GM04503 (cell line): ENCODE measurements at regions not wholly inside any gene's neighbourhood (a gene's known extent, or its start where the extent isn't known, plus 50 kb on each side); places are given as distances from the start of the nearest gene placed in this dataset.
"Not testable (repeated sequence)": the region's sequence is repeated elsewhere in the genome, so short reads cannot be mapped to it uniquely, and the experiment has no call there.

Experiments used
- DNase-seq: peaks from one replicate; pipeline ENCODE4 v3.0.0-alpha.2; 2012; ENCODE audit warnings: low read depth

GRCh38 chr5:13045897-13046551 is 898.5 kb downstream of the DNAH5 start:
- no peak for DNase-seq

DNA sequence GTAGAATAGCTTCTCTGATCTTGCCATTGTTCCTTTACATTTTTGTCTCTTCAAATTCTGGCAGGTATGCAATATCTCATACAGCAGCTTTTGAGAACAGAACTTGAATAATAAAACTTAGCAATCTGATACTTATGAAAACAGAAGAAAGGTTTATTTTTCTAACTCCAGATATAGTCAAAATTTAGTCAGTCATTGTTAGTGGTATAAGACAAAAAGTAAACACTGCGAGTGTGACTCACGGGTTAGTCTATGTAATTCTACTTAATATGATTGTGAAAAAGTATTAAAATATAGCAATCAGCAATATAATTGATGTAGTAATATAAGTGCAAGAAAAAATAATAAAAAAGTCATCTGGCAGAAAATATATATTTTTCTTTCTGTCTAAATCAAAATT is 910.4 kb downstream of the DNAH5 start:
- no peak for DNase-seq

DNA sequence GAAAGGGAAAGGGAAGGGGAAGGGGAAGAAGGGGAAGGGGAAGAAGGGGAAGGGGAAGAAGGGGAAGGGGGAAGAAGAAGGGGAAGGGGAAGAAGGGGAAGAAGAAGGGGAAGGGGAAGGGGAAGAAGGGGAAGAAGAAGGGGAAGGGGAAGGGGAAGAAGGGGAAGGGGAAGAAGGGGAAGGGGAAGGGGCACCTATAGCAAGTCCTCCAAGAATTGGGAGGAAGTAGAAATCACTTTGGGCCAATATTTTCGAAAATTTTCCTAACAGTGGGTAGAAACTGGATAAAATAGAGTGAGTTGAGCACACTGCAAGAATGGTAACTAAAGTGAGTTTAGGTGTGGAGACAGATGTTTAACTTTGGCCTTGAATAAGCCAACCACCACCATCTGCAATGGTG is 915.3 kb downstream of the DNAH5 start:
- DNase-seq = no peak

DNA sequence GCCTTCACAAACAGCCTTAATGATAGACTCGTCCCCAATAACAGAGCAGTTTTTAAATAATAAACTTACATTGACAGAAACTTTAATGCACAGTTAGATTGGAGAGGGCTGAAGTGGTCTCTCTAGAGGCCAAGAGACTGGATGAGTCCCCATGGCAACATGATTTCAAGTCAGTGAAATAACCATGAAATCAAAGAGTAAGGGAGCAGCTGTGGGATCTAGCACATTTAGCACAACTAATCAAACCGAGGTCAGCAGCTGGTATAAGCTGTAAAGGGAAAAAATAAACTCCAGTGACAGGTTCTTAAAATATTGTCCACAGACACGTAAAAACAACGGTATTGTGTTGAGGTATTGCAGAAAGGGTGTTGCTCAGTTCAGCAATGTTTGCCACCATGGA is 916.6 kb downstream of the DNAH5 start:
- no peak for DNase-seq

- DNase-seq = no peak
These were observed 924.8 kb downstream of the DNAH5 start for GRCh38 chr5:13019729-13020128.

GRCh38 chr5:13003457-13003856 is 941.0 kb downstream of the DNAH5 start:
- DNase-seq = no peak

DNA sequence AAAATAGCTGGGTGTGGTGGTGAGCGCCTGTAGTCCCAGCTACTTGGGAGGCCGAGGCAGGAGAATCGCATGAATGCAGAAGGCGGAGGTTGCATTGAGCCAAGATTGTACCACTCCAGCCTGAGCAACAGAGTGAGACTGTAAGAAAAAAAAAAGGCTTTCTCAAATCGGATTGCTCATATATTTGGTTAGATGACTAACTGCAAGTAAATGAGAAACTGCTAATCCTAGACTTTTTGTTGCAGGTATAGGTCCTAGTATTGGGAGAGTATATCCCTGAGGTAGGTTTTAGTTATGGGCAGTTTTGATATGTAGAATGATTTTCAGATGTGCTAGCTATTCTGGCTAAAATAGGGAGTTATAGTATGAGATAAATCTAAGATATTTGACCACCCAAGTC is 944.8 kb downstream of the DNAH5 start:
- DNase-seq = no peak

- DNase-seq = no peak
These were observed 959.3 kb downstream of the DNAH5 start for GRCh38 chr5:12985142-12985541.

DNA sequence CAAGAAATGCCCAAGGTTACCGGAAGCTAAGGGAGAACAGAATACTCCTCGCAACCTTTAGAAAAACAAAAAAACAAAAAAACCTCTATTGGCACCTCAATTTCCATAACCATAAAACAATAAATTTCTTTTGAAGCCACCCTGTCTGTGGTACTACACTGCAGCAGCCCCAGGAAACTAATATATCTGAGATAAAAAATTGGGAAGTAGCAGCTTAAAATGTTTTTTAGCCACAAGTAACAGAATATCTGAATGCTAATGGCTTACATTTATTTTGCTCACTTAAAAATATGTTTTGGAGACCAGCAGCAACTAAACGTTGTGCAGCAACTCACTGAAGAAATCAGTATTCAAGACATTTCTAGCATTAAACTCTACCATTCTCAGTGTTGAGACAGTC is 969.6 kb downstream of the DNAH5 start:
- no peak for DNase-seq

GRCh38 chr5:12965804-12966203 is 978.7 kb downstream of the DNAH5 start:
- no peak for DNase-seq

GRCh38 chr5:12959713-12960112 is 984.8 kb downstream of the DNAH5 start:
- DNase-seq = no peak

- no peak for DNase-seq
These were observed 992.1 kb downstream of the DNAH5 start for GRCh38 chr5:12952409-12952808.

GRCh38 chr5:12951846-12952245 is 992.6 kb downstream of the DNAH5 start:
- no peak for DNase-seq

- DNase-seq = no peak
These were observed 997.1 kb downstream of the DNAH5 start for GRCh38 chr5:12947379-12947778.

GRCh38 chr5:12945477-12945876 is 999.0 kb downstream of the DNAH5 start:
- DNase-seq = not testable (repeated sequence)

GRCh38 chr5:12936221-12936620 is 1008.3 kb downstream of the DNAH5 start:
- DNase-seq = no peak

GRCh38 chr5:12934722-12935121 is 1009.8 kb downstream of the DNAH5 start:
- DNase-seq = no peak

DNA sequence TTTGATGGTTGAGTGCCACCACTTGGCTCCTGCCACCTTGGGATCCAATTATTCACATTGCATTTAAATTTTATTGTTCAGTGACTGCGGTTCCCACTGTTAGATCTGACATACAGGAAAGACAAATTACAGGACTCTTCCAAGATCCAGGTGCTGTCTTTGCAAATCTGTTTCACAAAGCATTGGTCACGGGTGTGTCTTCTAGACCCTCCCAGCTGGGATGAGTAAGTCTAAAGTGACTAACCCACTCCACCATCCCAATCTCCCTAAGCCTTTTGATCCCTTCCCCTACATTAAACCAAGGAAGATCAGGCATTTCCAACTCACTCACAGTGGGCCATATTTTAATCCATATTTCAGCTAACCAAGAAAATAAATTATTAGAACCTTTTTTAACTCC is 1016.3 kb upstream of the CTNND2 start:
- no peak for DNase-seq

DNA sequence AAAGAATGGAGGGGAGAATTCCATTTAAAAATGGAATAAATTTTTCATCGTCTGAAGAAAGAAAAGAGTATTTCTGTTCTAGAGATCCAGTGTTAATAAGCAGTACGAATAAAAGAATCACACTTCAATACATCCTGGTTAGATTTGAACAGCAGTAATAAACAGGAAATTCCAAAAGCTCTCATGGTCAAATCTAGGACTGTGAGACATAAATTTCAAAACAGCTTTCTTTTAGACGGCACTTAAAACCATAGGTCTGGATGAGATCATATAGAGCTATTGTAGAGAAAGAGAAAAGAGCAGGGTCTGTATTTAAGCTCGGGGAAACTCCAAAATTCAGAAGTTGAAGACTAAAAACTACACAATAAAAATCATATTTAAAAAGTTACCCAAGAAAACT is 1006.9 kb upstream of the CTNND2 start:
- DNase-seq = no peak

DNA sequence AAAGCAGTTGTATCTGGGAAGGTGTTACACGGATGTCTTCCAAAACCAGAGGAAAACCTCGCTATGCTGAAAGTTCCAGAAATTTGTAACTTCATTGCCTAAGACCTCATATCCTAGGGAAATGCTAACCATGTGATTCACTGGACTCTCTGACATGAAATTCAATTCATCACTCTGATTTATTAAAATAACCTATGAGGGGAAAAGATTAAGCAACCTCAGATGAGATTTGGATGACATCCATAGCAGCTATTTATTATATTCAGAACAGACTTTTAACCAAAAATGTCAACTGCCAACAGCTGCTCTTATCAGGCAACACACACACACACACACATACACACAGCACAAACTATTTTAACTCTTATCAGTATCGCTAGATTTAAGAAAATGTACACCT is 1006.4 kb upstream of the CTNND2 start:
- DNase-seq = no peak

- no peak for DNase-seq
These were observed 998.4 kb upstream of the CTNND2 start for GRCh38 chr5:12902611-12903010.

DNA sequence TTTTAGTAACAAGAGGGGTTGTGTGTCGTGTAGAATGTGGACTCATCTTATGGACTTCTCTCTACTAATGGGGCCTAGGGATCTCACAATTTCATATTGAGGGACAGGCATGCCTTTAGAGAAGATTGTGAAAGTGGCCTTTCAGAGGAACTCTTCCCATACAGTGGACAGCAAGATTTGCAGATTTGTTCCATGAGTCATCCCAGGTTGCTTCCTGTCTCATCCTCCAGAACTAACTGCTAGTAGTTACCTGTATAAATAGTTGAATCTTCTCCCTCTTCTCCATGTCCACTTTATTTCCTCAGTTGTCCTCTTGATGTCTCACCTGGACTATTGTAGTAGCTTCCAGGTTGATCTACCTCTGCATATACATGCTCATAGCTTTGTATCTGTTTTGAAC is 997.5 kb upstream of the CTNND2 start:
- DNase-seq = no peak

DNA sequence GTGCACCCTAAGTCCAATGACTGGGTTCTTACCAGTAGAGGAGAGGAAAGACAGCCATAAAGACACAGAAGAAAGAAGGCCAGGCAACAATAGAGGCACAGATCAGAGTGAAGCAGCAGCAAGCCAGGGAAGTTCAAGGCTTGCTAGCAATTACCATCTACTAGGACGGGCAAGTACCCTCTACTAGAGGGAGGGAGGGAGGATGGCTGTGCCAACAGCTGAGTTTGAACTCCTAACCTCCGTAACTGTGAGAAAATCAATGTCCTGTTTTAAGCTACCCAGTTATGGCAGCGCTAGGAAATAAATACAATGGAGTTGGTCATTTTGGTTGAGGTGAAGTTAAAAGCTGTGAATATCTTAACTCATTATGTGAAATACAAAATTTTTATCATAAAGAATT is 991.8 kb upstream of the CTNND2 start:
- no peak for DNase-seq

DNA sequence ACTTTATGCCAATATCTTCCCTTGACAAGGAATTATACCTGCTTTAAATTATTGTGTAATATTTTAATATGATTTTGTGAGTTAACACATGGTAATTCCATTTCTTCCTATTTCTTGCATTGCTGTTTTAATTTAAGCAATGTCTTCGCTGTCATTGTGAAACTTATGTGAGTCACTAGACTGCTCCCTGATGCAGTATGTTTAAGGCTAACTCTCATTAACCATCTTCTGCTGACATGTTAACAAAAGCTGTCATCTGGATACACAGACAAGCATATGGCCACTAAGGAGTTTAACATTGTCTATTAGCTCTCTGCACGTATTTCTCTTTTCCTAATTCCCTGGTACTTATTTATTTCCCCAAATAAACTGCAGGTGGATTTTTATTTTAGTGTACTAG is 980.8 kb upstream of the CTNND2 start:
- no peak for DNase-seq

DNA sequence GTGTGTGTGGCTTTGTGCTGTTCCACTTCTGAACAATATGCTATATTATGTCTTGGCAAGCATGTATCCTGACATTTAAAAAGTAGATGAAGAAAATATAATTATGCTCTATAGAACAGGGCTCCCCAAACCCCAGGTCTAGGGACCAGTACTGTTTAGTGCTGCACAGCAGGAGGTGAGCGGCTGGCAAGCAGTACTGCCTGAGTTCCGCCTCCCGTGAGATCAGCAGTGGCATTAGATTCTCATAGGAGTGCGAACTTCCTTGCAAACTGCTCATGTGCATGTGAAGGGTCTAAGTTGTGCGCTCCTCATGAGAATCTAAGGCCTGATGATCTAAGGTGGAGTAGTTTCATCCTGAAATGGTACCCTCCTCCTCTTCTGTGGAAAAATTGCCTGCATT is 979.1 kb upstream of the CTNND2 start:
- no peak for DNase-seq
